Mesothelial cell of epicardium (in vitro differentiated cells): ENCODE measurements at regions not wholly inside any gene's neighbourhood (a gene's known extent, or its start where the extent isn't known, plus 50 kb on each side); places are given as distances from the start of the nearest gene placed in this dataset.

Experiments
- DNase-seq, 2 experiments: peaks; one replicate each; pipeline ENCODE4 v3.0.0; 2021; ENCODE audit warnings: low spot score in 2 of 2; ENCODE audit not compliant: unreplicated experiment in 2 of 2
- H3K27ac Mint-ChIP-seq: 2 replicates; pipeline ENCODE4 v1.8.0; 2021; ENCODE audit warnings: mixed read lengths
- H3K27me3 Mint-ChIP-seq: 2 replicates; pipeline ENCODE4 v1.8.0; 2021; ENCODE audit warnings: low read depth, mixed read lengths
- H3K36me3 Mint-ChIP-seq: 2 replicates; pipeline ENCODE4 v1.8.0; 2021; ENCODE audit warnings: mixed read lengths
- H3K4me1 Mint-ChIP-seq: 2 replicates; pipeline ENCODE4 v1.8.0; 2021; ENCODE audit warnings: mixed read lengths
- H3K4me3 Mint-ChIP-seq: 2 replicates; pipeline ENCODE4 v1.8.0; 2021; ENCODE audit warnings: mild to moderate bottlenecking, moderate library complexity, mixed read lengths
- H3K9me3 Mint-ChIP-seq: 2 replicates; pipeline ENCODE4 v1.8.0; 2021; ENCODE audit warnings: mixed read lengths
- CTCF ChIP-seq: fragments of 200-600 bp; sonication (generic); IDR thresholded peaks from one replicate; pipeline ENCODE4 v1.5.0; 2021; ENCODE audit warnings: antibody characterized with exemption; ENCODE audit not compliant: unreplicated experiment

- no peak for TF ChIP-seq CTCF
- Mint-ChIP-seq H3K4me1 (peaks cover 6% of the 10 kb centered on the region), H3K4me3 (no peak overlapping the region), H3K36me3 (no peaks in the 10 kb centered on the region), H3K9me3 (no peaks in the 10 kb centered on the region), H3K27me3 (peaks cover 29% of the 10 kb centered on the region), H3K27ac (no peak overlapping the region)
- DNase-seq, result no peak
Measured at GRCh38 chr5:171581781-171582180, 162.3 kb downstream of the FGF18 start.

- H3K27ac Mint-ChIP-seq, result no peak overlapping the region
- no peaks in the 10 kb centered on the region for H3K9me3 Mint-ChIP-seq
- H3K4me1 Mint-ChIP-seq, result peaks cover 6% of the 10 kb centered on the region
- no peaks in the 10 kb centered on the region for H3K36me3 Mint-ChIP-seq
- peaks cover 32% of the 10 kb centered on the region for H3K27me3 Mint-ChIP-seq
- no peak for TF ChIP-seq CTCF
- no peak overlapping the region for H3K4me3 Mint-ChIP-seq
- DNase-seq, result no peak
Measured at GRCh38 chr5:171582849-171583248, 163.4 kb downstream of the FGF18 start.

- Mint-ChIP-seq H3K9me3 (no peaks in the 10 kb centered on the region), H3K27me3 (peaks cover 50% of the 10 kb centered on the region), H3K4me3 (no peak overlapping the region), H3K27ac (no peak overlapping the region), H3K36me3 (no peaks in the 10 kb centered on the region), H3K4me1 (no peaks in the 10 kb centered on the region)
- no peak for DNase-seq
- no peak for TF ChIP-seq CTCF
Measured at GRCh38 chr5:171585981-171586380, 166.5 kb downstream of the FGF18 start.

GRCh38 chr5:171586436-171586835 is 167.0 kb downstream of the FGF18 start:
- Mint-ChIP-seq H3K4me1 (no peaks in the 10 kb centered on the region), H3K4me3 (no peak overlapping the region), H3K9me3 (no peaks in the 10 kb centered on the region)

GRCh38 chr5:171588046-171588445 is 168.6 kb downstream of the FGF18 start:
- no peak for TF ChIP-seq CTCF
- Mint-ChIP-seq H3K4me3 (no peak overlapping the region), H3K27ac (no peak overlapping the region), H3K9me3 (no peaks in the 10 kb centered on the region), H3K36me3 (no peaks in the 10 kb centered on the region), H3K4me1 (no peaks in the 10 kb centered on the region), H3K27me3 (peaks cover 52% of the 10 kb centered on the region)
- no peak for DNase-seq

More at GRCh38 chr5:171586436-171586835, 167.0 kb downstream of the FGF18 start:
- H3K27ac Mint-ChIP-seq, result no peak overlapping the region
- no peak for TF ChIP-seq CTCF
- no peak for DNase-seq
- peaks cover 51% of the 10 kb centered on the region for H3K27me3 Mint-ChIP-seq
- H3K36me3 Mint-ChIP-seq, result no peaks in the 10 kb centered on the region

- H3K4me3 Mint-ChIP-seq, result no peak overlapping the region
- peaks cover 50% of the 10 kb centered on the region for H3K27me3 Mint-ChIP-seq
- no peaks in the 10 kb centered on the region for H3K9me3 Mint-ChIP-seq
- DNase-seq, result no peak
- TF ChIP-seq CTCF, result no peak
- no peak overlapping the region for H3K27ac Mint-ChIP-seq
- H3K36me3 Mint-ChIP-seq, result no peaks in the 10 kb centered on the region
- no peaks in the 10 kb centered on the region for H3K4me1 Mint-ChIP-seq
Measured at GRCh38 chr5:171588790-171589189, 169.3 kb downstream of the FGF18 start.
